ENCODE measurements at regions not wholly inside any gene's neighbourhood (a gene's known extent, or its start where the extent isn't known, plus 50 kb on each side); places are given as distances from the start of the nearest gene placed in this dataset.

DNA sequence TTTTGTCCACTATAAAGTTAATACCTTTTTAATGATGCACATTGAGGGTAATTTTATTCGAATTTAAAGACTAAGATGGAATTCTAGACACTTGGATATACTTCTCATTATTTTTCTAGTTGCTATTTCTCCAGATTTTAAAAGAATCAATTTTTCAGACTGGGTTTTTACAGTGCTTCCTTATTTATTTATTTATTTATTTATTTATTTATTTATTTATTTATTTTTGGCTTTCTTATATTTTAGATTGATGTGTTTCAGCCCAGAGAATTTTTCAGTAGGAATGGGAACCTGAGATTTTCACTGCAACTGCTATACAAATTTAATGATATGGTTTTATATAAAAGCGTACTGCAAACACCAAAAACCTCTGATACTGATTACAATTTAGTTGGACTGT is 448.7 kb downstream of the ZPLD1 start:
- H3K4me3 ChIP-seq (ENCODE audit: low read length): no peak overlapping the region
- no peak for DNase-seq (ENCODE audit: low read depth)
- TF ChIP-seq CTCF (IDR thresholded peaks at IDR 0.05; ENCODE audit: insufficient read depth, low read depth, low read length, missing control alignments): no peak

- no peak for TF ChIP-seq CTCF (IDR thresholded peaks at IDR 0.05; ENCODE audit: insufficient read depth, low read depth, low read length, missing control alignments)
- DNase-seq (ENCODE audit: low read depth): no peak
- no peak overlapping the region for H3K4me3 ChIP-seq (ENCODE audit: low read length)
Measured at GRCh38 chr3:102885289-102885688, 450.5 kb downstream of the ZPLD1 start.

DNA sequence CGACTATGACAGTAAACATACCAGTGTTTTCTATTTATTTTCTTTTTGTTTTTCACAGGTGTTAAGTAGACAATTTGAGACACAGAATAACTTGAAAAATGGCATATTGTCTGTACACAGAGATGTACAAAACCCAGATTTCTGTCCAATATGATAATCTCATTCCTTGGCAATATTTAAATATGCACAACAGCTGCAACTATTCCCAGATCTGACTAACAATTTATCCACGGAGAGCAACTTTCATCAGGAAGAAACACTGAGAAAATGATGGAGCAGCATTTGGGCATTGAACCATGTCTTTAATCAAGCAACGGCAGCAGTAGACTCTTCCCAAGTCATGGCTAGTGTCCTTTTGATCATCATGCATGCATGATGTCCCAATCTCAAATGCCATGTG is 452.6 kb downstream of the ZPLD1 start:
- no peak for TF ChIP-seq CTCF (IDR thresholded peaks at IDR 0.05; ENCODE audit: insufficient read depth, low read depth, low read length, missing control alignments)
- DNase-seq (ENCODE audit: low read depth): no peak
- no peak overlapping the region for H3K4me3 ChIP-seq (ENCODE audit: low read length)

DNA sequence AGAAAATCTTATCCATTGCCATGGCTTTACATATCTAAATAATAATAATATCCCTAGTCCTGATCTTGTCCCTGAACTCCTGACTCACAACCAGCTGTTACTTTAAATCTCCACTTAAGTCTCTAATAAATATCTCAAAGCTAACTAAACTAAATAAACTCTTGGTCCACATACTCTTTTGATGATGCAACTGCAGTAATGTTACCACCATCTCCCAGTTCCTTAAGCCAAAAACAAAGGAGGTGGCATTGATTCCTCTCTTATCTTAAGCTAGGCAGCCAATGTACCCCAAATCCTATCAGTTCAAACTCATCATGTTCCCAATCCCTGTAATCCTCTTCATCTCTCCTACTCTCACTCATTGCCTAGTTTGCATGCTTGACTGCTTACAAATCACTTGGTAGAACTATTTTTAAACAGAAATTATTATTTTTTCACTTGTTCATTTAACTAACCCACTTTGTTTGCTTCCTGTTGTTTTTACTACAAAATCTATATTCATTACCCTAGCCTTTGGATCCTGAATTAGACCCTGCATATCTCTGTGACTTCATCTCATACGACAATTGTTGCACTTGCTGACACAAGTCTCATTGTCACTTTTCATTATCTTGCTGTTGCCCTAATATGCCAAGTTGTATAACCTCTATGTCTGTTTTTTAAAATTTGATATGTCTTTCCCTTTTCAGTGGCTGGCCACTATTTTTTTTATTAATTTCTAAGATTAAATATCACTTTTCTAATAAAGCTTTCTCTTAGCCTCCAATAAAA is 462.2 kb downstream of the ZPLD1 start:
- no peak overlapping the region for H3K4me3 ChIP-seq (ENCODE audit: low read length)
- DNase-seq (ENCODE audit: low read depth): no peak
- TF ChIP-seq CTCF (IDR thresholded peaks at IDR 0.05; ENCODE audit: insufficient read depth, low read depth, low read length, missing control alignments): no peak

DNA sequence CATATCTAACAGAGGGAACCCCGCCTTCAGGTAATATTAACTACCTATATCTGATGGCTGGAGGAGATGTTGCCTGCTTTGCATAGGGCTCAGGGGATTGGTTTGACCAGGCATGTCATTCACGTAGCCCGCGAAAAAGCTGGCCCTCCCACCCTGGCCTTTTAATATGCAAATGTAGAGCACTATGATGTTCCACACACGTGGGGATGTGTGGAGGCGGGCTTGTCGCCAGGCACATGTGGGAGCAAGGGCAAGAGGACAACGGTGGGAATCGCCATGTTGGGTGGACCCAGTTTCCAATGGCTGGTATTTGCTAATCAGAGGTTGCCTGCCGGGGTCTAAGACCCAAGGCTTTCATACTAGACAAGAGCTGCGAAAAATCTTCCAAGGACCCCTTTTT is 469.8 kb downstream of the ZPLD1 start:
- no peak for TF ChIP-seq CTCF (IDR thresholded peaks at IDR 0.05; ENCODE audit: insufficient read depth, low read depth, low read length, missing control alignments)
- DNase-seq (ENCODE audit: low read depth): no peak
- H3K4me3 ChIP-seq (ENCODE audit: low read length): no peak overlapping the region

DNA sequence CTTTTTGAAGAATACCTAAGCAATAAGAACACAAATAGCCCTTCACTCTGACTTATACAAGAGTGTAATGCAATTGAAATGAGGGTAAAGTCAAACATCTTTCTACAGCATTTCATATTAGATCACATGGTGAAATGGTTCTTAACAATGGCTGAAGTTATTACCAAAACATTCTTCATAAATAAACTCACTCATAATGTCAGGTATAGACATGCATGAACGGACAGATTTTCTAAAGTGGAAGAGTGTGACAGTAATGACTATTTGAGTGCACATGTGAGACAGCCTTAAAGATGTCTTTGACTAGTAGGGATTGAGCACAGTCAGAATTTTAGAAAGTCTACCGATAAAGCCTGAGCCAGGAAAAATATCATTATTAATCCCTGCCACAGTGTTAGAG is 471.0 kb downstream of the ZPLD1 start:
- no peak overlapping the region for H3K4me3 ChIP-seq (ENCODE audit: low read length)
- peak; percentile 37 for DNase-seq (ENCODE audit: low read depth)
- no peak for TF ChIP-seq CTCF (IDR thresholded peaks at IDR 0.05; ENCODE audit: insufficient read depth, low read depth, low read length, missing control alignments)

- no peak for TF ChIP-seq CTCF (IDR thresholded peaks at IDR 0.05; ENCODE audit: insufficient read depth, low read depth, low read length, missing control alignments)
- no peak overlapping the region for H3K4me3 ChIP-seq (ENCODE audit: low read length)
- DNase-seq (ENCODE audit: low read depth): no peak
Measured at GRCh38 chr3:102906818-102907217, 472.0 kb downstream of the ZPLD1 start.
